K562 (cell line): ENCODE measurements at regions not wholly inside any gene's neighbourhood (a gene's known extent, or its start where the extent isn't known, plus 50 kb on each side); places are given as distances from the start of the nearest gene placed in this dataset.

ENCODE experiments used
- ATAC-seq: fragments of 200-7000 bp; cut with Tn5 transposase; 3 replicates; pipeline ENCODE4 v1.9.1; 2020; ENCODE audit warnings: moderate library complexity
- BruUV-seq: library from RNA; stranded (reverse); fragments of 400-500 nt; replicated peaks from 2 replicates; lab custom pipeline; 2021; lab: Mats Ljungman, UMichigan
- CTCF ChIA-PET: fragments of 300-600 bp; formaldehyde crosslinking; extraction: SDS; loops from one replicate; lab custom pipeline; 2021; ENCODE audit warnings: low intra/inter-chr PET ratio; lab: Yijun Ruan, JAX
- POLR2A ChIA-PET: fragments of 300-600, 350-650 bp; sonication (Branson Sonifier 250); formaldehyde crosslinking; extraction: SDS; loops from one replicate; lab custom pipeline; 2021; ENCODE audit warnings: antibody characterized with exemption, inconsistent platforms; lab: Yijun Ruan, JAX
- DNase-seq, 4 experiments: peaks; one replicate each; pipeline versions ENCODE4 v3.0.0 to v3.0.0-alpha.2; 2011 to 2018; ENCODE audit warnings: low spot score in 3 of 4, mixed read lengths in 3 of 4; ENCODE audit errors: extremely low read depth in 1 of 4
- FAIRE-seq: peaks from 2 replicates; lab custom pipeline; 2011; peaks lifted over from hg19 to GRCh38; lab: Jason Lieb, UNC
- H2AFZ ChIP-seq: 2 replicates; pipeline ENCODE4 v1.6.0; 2011; ENCODE audit warnings: low read depth, low read length, control low read depth, inconsistent platforms
- H3K27ac ChIP-seq: fragments of 200-600 bp; 3 replicates; pipeline ENCODE4 v1.8.0; 2011; ENCODE audit warnings: low read depth, mild to moderate bottlenecking, control low read depth, inconsistent platforms, low read length, moderate library complexity, mixed read lengths; ENCODE audit errors: extremely low read depth
- H3K27me3 ChIP-seq, 2 experiments: fragments of 300-600 bp in 1 of 2; 2 replicates in 1 of 2; 3 replicates in 1 of 2; pipeline versions ENCODE4 v1.6.0 to v1.8.0; 2011; ENCODE audit warnings: inconsistent platforms in 2 of 2, low read length in 2 of 2, mild to moderate bottlenecking in 1 of 2, mixed read lengths in 1 of 2, moderate library complexity in 1 of 2; ENCODE audit not compliant: control insufficient read depth in 2 of 2, insufficient read depth in 2 of 2
- H3K36me3 ChIP-seq: fragments of 300-600 bp; 3 replicates; pipeline ENCODE4 v1.8.0; 2011; ENCODE audit warnings: mild to moderate bottlenecking, low read length, inconsistent platforms; ENCODE audit not compliant: control insufficient read depth, insufficient read depth
- H3K4me1 ChIP-seq, 2 experiments: fragments of 200-600 bp in 1 of 2; replicated peaks in 1 of 2; 2 replicates in 1 of 2; 3 replicates in 1 of 2; pipeline versions ENCODE4 v1.5.1 to v1.8.0; 2011; ENCODE audit warnings: inconsistent platforms in 2 of 2, low read length in 2 of 2, mild to moderate bottlenecking in 1 of 2, mixed read lengths in 1 of 2, moderate library complexity in 1 of 2; ENCODE audit not compliant: control insufficient read depth in 2 of 2, insufficient read depth in 2 of 2
- H3K4me2 ChIP-seq: 2 replicates; pipeline ENCODE4 v1.6.1; 2011; ENCODE audit warnings: low read length, control low read depth, inconsistent platforms, mixed read lengths; ENCODE audit not compliant: insufficient read depth
- H3K4me3 ChIP-seq: fragments of 200-600 bp; sonication (generic), shearing (Covaris generic); 2 replicates; pipeline ENCODE4 v1.5.1; 2016; ENCODE audit warnings: control low read depth, inconsistent platforms
- H3K79me2 ChIP-seq: fragments of 200-600 bp; 3 replicates; pipeline ENCODE4 v1.8.0; 2011; ENCODE audit warnings: low read length, inconsistent platforms; ENCODE audit not compliant: control insufficient read depth, insufficient read depth
- H3K9ac ChIP-seq, 2 experiments: 2 replicates each; pipeline versions ENCODE4 v1.6.0 to v1.6.1; 2011; ENCODE audit warnings: low read depth in 2 of 2, low read length in 2 of 2, control low read depth in 1 of 2, inconsistent platforms in 1 of 2, mild to moderate bottlenecking in 1 of 2, mixed read lengths in 1 of 2; ENCODE audit not compliant: insufficient read depth in 1 of 2
- H3K9me1 ChIP-seq: one replicate; pipeline ENCODE4 v1.6.0; 2011; ENCODE audit warnings: inconsistent platforms, mild to moderate bottlenecking, low read length, moderate library complexity; ENCODE audit not compliant: control insufficient read depth, insufficient read depth
- H3K9me3 ChIP-seq: replicated peaks from 2 replicates; pipeline ENCODE4 v1.5.1; 2011; ENCODE audit warnings: low read depth, low read length, inconsistent platforms; ENCODE audit not compliant: control insufficient read depth, insufficient read depth
- H4K20me1 ChIP-seq: replicated peaks from 2 replicates; pipeline ENCODE4 v1.6.1; 2011; ENCODE audit warnings: low read length, inconsistent platforms, mixed read lengths; ENCODE audit not compliant: control insufficient read depth, insufficient read depth
- CGGBP1 ChIP-seq: fragments of 250-450 bp; sonication (Bioruptor Pico); IDR thresholded peaks from 2 replicates; pipeline ENCODE4 v1.9.0; 2021; ENCODE audit warnings: mild to moderate bottlenecking
- ETS2 ChIP-seq: IDR thresholded peaks from 2 replicates; pipeline ENCODE4 v1.6.1; 2016; ENCODE audit warnings: borderline replicate concordance, missing genetic modification characterization, mild to moderate bottlenecking, moderate library complexity, missing compliant biosample characterization; ENCODE audit not compliant: poor library complexity, severe bottlenecking
- ETV5 ChIP-seq: sonication (generic); formaldehyde crosslinking; IDR thresholded peaks from 2 replicates; pipeline ENCODE4 v1.4.0; 2020; ENCODE audit warnings: low read depth, mild to moderate bottlenecking, missing genetic modification reagents
- MBD1 ChIP-seq: fragments of 250-450 bp; sonication (Bioruptor Pico); IDR thresholded peaks from 2 replicates; pipeline ENCODE4 v1.8.0; 2022; ENCODE audit warnings: inconsistent platforms
- MCM3 ChIP-seq: fragments of 450-650 bp; IDR thresholded peaks from 2 replicates; pipeline ENCODE4 v1.6.1; 2016
- STAT5B ChIP-seq: fragments of 250-450 bp; sonication (Bioruptor Pico); IDR thresholded peaks from 2 replicates; pipeline ENCODE4 v1.8.0; 2021; ENCODE audit warnings: mild to moderate bottlenecking, inconsistent platforms
- ZC3H8 ChIP-seq: fragments of 450-650 bp; IDR thresholded peaks from 2 replicates; pipeline ENCODE4 v1.6.1; 2017
- ZNF197 ChIP-seq: fragments of 200-800 bp; sonication (Bioruptor generic); IDR thresholded peaks from 2 replicates; pipeline ENCODE4 v1.6.1; 2016; ENCODE audit warnings: low read depth, missing genetic modification characterization, missing compliant biosample characterization
- ZNF436 ChIP-seq: fragments of 250-450, 450-650 bp; sonication (Bioruptor Pico); formaldehyde crosslinking; IDR thresholded peaks from 2 replicates; pipeline ENCODE4 v1.7.0; 2020; ENCODE audit warnings: mild to moderate bottlenecking
- WGBS: fragments of 100-300 bp; shearing (Covaris generic); methylation state at CpG from one replicate; pipeline ENCODE4 v1.1.6; 2016; ENCODE audit warnings: low coverage, mixed read lengths; ENCODE audit not compliant: insufficient coverage; ENCODE audit errors: missing lambda C conversion rate; 5-methylcytosine and 5-hydroxymethylcytosine counted together
- in situ Hi-C: fragments of 300-500 bp; cut with MboI; formaldehyde crosslinking; loops from 4 replicates; pipeline ENCODE4 v1.15.0; 2018; ENCODE audit warnings: inconsistent platforms, mixed read lengths
- intact Hi-C: fragments of 100-400 bp; cut with micrococcal nuclease; formaldehyde crosslinking; loops from 2 replicates; pipeline ENCODE4 v1.14.2; 2022

GRCh38 chr10:83310688-83311087, 828.6 kb upstream of the GHITM start (continued):
- TF ChIP-seq CGGBP1 (no peak), ZNF436 (CRISPR knock-in tag) (no peak), STAT5B (CRISPR knock-in tag) (no peak)

GRCh38 chr10:83312570-83312969, 826.7 kb upstream of the GHITM start:
- WGBS, result 0% methylated on average over 3 of the region's 3 CpGs
- ChIA-PET POLR2A (no interaction called here), CTCF (no interaction called here)
- no peak for DNase-seq
- no peak for TF ChIP-seq MBD1
- TF ChIP-seq ETV5 (CRISPR knock-in tag), result no peak
- TF ChIP-seq ZC3H8, result no peak
- TF ChIP-seq MCM3, result no peak
- TF ChIP-seq ETS2 (tag), result no peak
- no peak for TF ChIP-seq ZNF197 (CRISPR knock-in tag)
- no peaks in the 10 kb centered on the region for H4K20me1 ChIP-seq
- ATAC-seq, result no peak
- BruUV-seq, result no TSS peak
- FAIRE-seq, result no peak
- in situ Hi-C loops (no loop called here), intact Hi-C loops (no loop called here)
- no peaks in the 10 kb centered on the region for H3K27me3 ChIP-seq
- H3K27ac ChIP-seq, result no peak overlapping the region
- no peak overlapping the region for H3K4me3 ChIP-seq
- H3K9me1 ChIP-seq, result no peaks in the 10 kb centered on the region
- H2AFZ ChIP-seq, result no peak overlapping the region
- no peak overlapping the region for H3K9ac ChIP-seq
- H3K79me2 ChIP-seq, result no peaks in the 10 kb centered on the region
- no peaks in the 10 kb centered on the region for H3K4me1 ChIP-seq
- no peaks in the 10 kb centered on the region for H3K36me3 ChIP-seq
- no peak overlapping the region for H3K4me2 ChIP-seq
- H3K9me3 ChIP-seq, result peaks cover 2% of the 10 kb centered on the region
